ENCODE measurements at regions not wholly inside any gene's neighbourhood (a gene's known extent, or its start where the extent isn't known, plus 50 kb on each side); places are given as distances from the start of the nearest gene placed in this dataset.
"Not testable (repeated sequence)": the region's sequence is repeated elsewhere in the genome, so short reads cannot be mapped to it uniquely, and the experiment has no call there.

GRCh38 chr2:131425231-131425941, 50.5 kb upstream of the TUBA3D start:
- Mint-ChIP-seq H3K4me1 (ENCODE audit: unreplicated experiment) (no peaks in the 10 kb centered on the region), H3K9me3 (ENCODE audit: unreplicated experiment) (no peaks in the 10 kb centered on the region), H3K27ac (ENCODE audit: unreplicated experiment) (no peak overlapping the region), H3K4me3 (ENCODE audit: unreplicated experiment) (no peak overlapping the region), H3K27me3 (ENCODE audit: unreplicated experiment) (peaks cover 4% of the 10 kb centered on the region), H3K36me3 (ENCODE audit: low read depth, unreplicated experiment) (no peaks in the 10 kb centered on the region)
- no peak for TF ChIP-seq CTCF (IDR thresholded peaks at IDR 0.05; ENCODE audit: unreplicated experiment)
- peak; percentile 13 for DNase-seq (ENCODE audit: low spot score)

GRCh38 chr2:131424605-131425114, 51.3 kb upstream of the TUBA3D start:
- H3K4me3 Mint-ChIP-seq (ENCODE audit: unreplicated experiment); H3K27ac Mint-ChIP-seq (ENCODE audit: unreplicated experiment); H3K9me3 Mint-ChIP-seq (ENCODE audit: unreplicated experiment); DNase-seq (ENCODE audit: low spot score); H3K4me1 Mint-ChIP-seq (ENCODE audit: unreplicated experiment); H3K27me3 Mint-ChIP-seq (ENCODE audit: unreplicated experiment); H3K36me3 Mint-ChIP-seq (ENCODE audit: low read depth, unreplicated experiment): not testable (repeated sequence)

GRCh38 chr2:131420751-131421150, 55.2 kb upstream of the TUBA3D start:
- not testable (repeated sequence) for H3K36me3 Mint-ChIP-seq (ENCODE audit: low read depth, unreplicated experiment); H3K27me3 Mint-ChIP-seq (ENCODE audit: unreplicated experiment); DNase-seq (ENCODE audit: low spot score); H3K4me3 Mint-ChIP-seq (ENCODE audit: unreplicated experiment); H3K27ac Mint-ChIP-seq (ENCODE audit: unreplicated experiment); H3K9me3 Mint-ChIP-seq (ENCODE audit: unreplicated experiment); H3K4me1 Mint-ChIP-seq (ENCODE audit: unreplicated experiment)

- Mint-ChIP-seq H3K36me3 (ENCODE audit: low read depth, unreplicated experiment) (no peaks in the 10 kb centered on the region), H3K9me3 (ENCODE audit: unreplicated experiment) (no peaks in the 10 kb centered on the region), H3K27me3 (ENCODE audit: unreplicated experiment) (no peaks in the 10 kb centered on the region), H3K4me3 (ENCODE audit: unreplicated experiment) (no peak overlapping the region), H3K27ac (ENCODE audit: unreplicated experiment) (no peak overlapping the region), H3K4me1 (ENCODE audit: unreplicated experiment) (no peaks in the 10 kb centered on the region)
- DNase-seq (ENCODE audit: low spot score): no peak
- TF ChIP-seq CTCF (IDR thresholded peaks at IDR 0.05; ENCODE audit: unreplicated experiment): no peak
Observed at GRCh38 chr2:131419441-131419840, 55.5 kb upstream of the RAB6D start.

- Mint-ChIP-seq H3K4me1 (ENCODE audit: unreplicated experiment) (no peaks in the 10 kb centered on the region), H3K27ac (ENCODE audit: unreplicated experiment) (no peak overlapping the region), H3K36me3 (ENCODE audit: low read depth, unreplicated experiment) (no peaks in the 10 kb centered on the region), H3K4me3 (ENCODE audit: unreplicated experiment) (no peak overlapping the region), H3K27me3 (ENCODE audit: unreplicated experiment) (no peaks in the 10 kb centered on the region), H3K9me3 (ENCODE audit: unreplicated experiment) (no peaks in the 10 kb centered on the region)
- no peak for DNase-seq (ENCODE audit: low spot score)
- TF ChIP-seq CTCF (IDR thresholded peaks at IDR 0.05; ENCODE audit: unreplicated experiment): no peak
Observed at GRCh38 chr2:131418625-131419024, 54.7 kb upstream of the RAB6D start.

- Mint-ChIP-seq H3K36me3 (ENCODE audit: low read depth, unreplicated experiment) (no peaks in the 10 kb centered on the region), H3K27me3 (ENCODE audit: unreplicated experiment) (no peaks in the 10 kb centered on the region), H3K4me1 (ENCODE audit: unreplicated experiment) (no peaks in the 10 kb centered on the region), H3K4me3 (ENCODE audit: unreplicated experiment) (no peak overlapping the region), H3K9me3 (ENCODE audit: unreplicated experiment) (no peaks in the 10 kb centered on the region), H3K27ac (ENCODE audit: unreplicated experiment) (no peak overlapping the region)
- TF ChIP-seq CTCF (IDR thresholded peaks at IDR 0.05; ENCODE audit: unreplicated experiment): no peak
- DNase-seq (ENCODE audit: low spot score): no peak
Observed at GRCh38 chr2:131417886-131418285, 53.9 kb upstream of the RAB6D start.
